SH-SY5Y (cell line): ENCODE measurements at regions not wholly inside any gene's neighbourhood (a gene's known extent, or its start where the extent isn't known, plus 50 kb on each side); places are given as distances from the start of the nearest gene placed in this dataset.

Source experiments
- GATA2 ChIP-seq: IDR thresholded peaks from 2 replicates; pipeline ENCODE4 v1.6.1; 2011; ENCODE audit warnings: mild to moderate bottlenecking, low read depth, low read length
- GATA3 ChIP-seq: IDR thresholded peaks from 2 replicates; pipeline ENCODE4 v1.6.1; 2011; ENCODE audit warnings: low read depth, mild to moderate bottlenecking, low read length, moderate library complexity

GRCh38 chr7:86980223-86980622, 79.2 kb downstream of the ELAPOR2 start:
- TF ChIP-seq GATA2 (no peak), GATA3 (no peak)
